WTC11 (cell line): ENCODE measurements at regions not wholly inside any gene's neighbourhood (a gene's known extent, or its start where the extent isn't known, plus 50 kb on each side); places are given as distances from the start of the nearest gene placed in this dataset.

Experiments
- ATAC-seq: fragments of 200-7000 bp; cut with Tn5 transposase; 2 replicates; pipeline ENCODE4 v1.10.0; 2021; ENCODE audit warnings: mild to moderate bottlenecking, moderate library complexity
- CTCF ChIA-PET: fragments of 300-600 bp; sonication (Branson Sonifier 250); formaldehyde crosslinking; loops from one replicate; lab custom pipeline; 2021; ENCODE audit warnings: antibody characterized with exemption; lab: Charles Lee
- POLR2A ChIA-PET: fragments of 350-600 bp; sonication (Branson Sonifier 250); formaldehyde crosslinking; loops from one replicate; lab custom pipeline; 2021; ENCODE audit warnings: antibody characterized with exemption; lab: Charles Lee
- DNase-seq: peaks from one replicate; pipeline ENCODE4 v3.0.0; 2021; ENCODE audit warnings: low spot score
- H3K27ac Mint-ChIP-seq: 2 replicates; pipeline ENCODE4 v1.8.0; 2021; ENCODE audit warnings: mixed read lengths
- H3K27me3 Mint-ChIP-seq: 2 replicates; pipeline ENCODE4 v1.8.0; 2021; ENCODE audit warnings: low read depth, mild to moderate bottlenecking, moderate library complexity, mixed read lengths
- H3K36me3 Mint-ChIP-seq: 2 replicates; pipeline ENCODE4 v1.8.0; 2021; ENCODE audit warnings: mixed read lengths
- H3K4me1 Mint-ChIP-seq: 2 replicates; pipeline ENCODE4 v1.8.0; 2022; ENCODE audit warnings: mixed read lengths
- H3K4me3 Mint-ChIP-seq: 2 replicates; pipeline ENCODE4 v1.8.0; 2021; ENCODE audit warnings: mild to moderate bottlenecking, moderate library complexity, mixed read lengths
- H3K9me3 Mint-ChIP-seq: 2 replicates; pipeline ENCODE4 v1.8.0; 2021; ENCODE audit warnings: mixed read lengths
- ATF2 ChIP-seq: sonication (generic); formaldehyde crosslinking; IDR thresholded peaks from 2 replicates; pipeline ENCODE4 v1.8.1; 2022; ENCODE audit warnings: low read depth, missing genetic modification reagents, borderline replicate concordance
- GRHL2 ChIP-seq: fragments of 250-450 bp; sonication (Bioruptor Pico); IDR thresholded peaks from 2 replicates; pipeline ENCODE4 v1.8.0; 2022; ENCODE audit warnings: mild to moderate bottlenecking, moderate library complexity; ENCODE audit not compliant: insufficient replicate concordance, severe bottlenecking
- HMGXB4 ChIP-seq: sonication (generic); formaldehyde crosslinking; IDR thresholded peaks from 2 replicates; pipeline ENCODE4 v1.8.1; 2023; ENCODE audit warnings: mild to moderate bottlenecking, moderate library complexity, missing genetic modification reagents
- KAT7 ChIP-seq: sonication (generic); formaldehyde crosslinking; IDR thresholded peaks from 2 replicates; pipeline ENCODE4 v1.8.1; 2023; ENCODE audit warnings: missing genetic modification reagents, mild to moderate bottlenecking, borderline replicate concordance
- MYBL2 ChIP-seq: sonication (generic); formaldehyde crosslinking; IDR thresholded peaks from 2 replicates; pipeline ENCODE4 v1.8.1; 2023; ENCODE audit warnings: mild to moderate bottlenecking, moderate library complexity, missing genetic modification reagents
- PRDM15 ChIP-seq: sonication (generic); formaldehyde crosslinking; IDR thresholded peaks from 2 replicates; pipeline ENCODE4 v1.8.0; 2022; ENCODE audit warnings: missing genetic modification reagents
- PRRX2 ChIP-seq: fragments of 250-450 bp; sonication (Bioruptor Pico); IDR thresholded peaks from 2 replicates; pipeline ENCODE4 v1.8.0; 2021; ENCODE audit warnings: mild to moderate bottlenecking
- STAT6 ChIP-seq: sonication (generic); formaldehyde crosslinking; conservative IDR thresholded peaks from 2 replicates; pipeline ENCODE4 v1.8.1; 2023; ENCODE audit warnings: mild to moderate bottlenecking, low read depth, missing genetic modification reagents, moderate library complexity
- USF2 ChIP-seq: sonication (generic); formaldehyde crosslinking; IDR thresholded peaks from 2 replicates; pipeline ENCODE4 v1.8.1; 2023; ENCODE audit warnings: mild to moderate bottlenecking, missing genetic modification reagents, moderate library complexity
- ZBTB21 ChIP-seq: sonication (generic); formaldehyde crosslinking; IDR thresholded peaks from 2 replicates; pipeline ENCODE4 v1.8.1; 2023; ENCODE audit warnings: mild to moderate bottlenecking, missing genetic modification reagents, borderline replicate concordance
- ZNF232 ChIP-seq: sonication (generic); formaldehyde crosslinking; IDR thresholded peaks from 2 replicates; pipeline ENCODE4 v1.8.0; 2022; ENCODE audit warnings: mild to moderate bottlenecking, missing genetic modification reagents
- ZNF263 ChIP-seq: sonication (generic); formaldehyde crosslinking; IDR thresholded peaks from 2 replicates; pipeline ENCODE4 v1.8.1; 2022; ENCODE audit warnings: low read depth, mild to moderate bottlenecking, moderate library complexity, missing genetic modification reagents
- ZNF532 ChIP-seq: fragments of 250-450 bp; sonication (Bioruptor Pico); IDR thresholded peaks from 2 replicates; pipeline ENCODE4 v1.9.0; 2021; ENCODE audit warnings: mild to moderate bottlenecking, borderline replicate concordance
- ZNF671 ChIP-seq: fragments of 250-450 bp; sonication (Bioruptor Pico); IDR thresholded peaks from 2 replicates; pipeline ENCODE4 v1.8.0; 2021; ENCODE audit warnings: mild to moderate bottlenecking
- TF ChIP-seq, protein P1 (sequence below): sonication (generic); formaldehyde crosslinking; IDR thresholded peaks from 2 replicates; pipeline ENCODE4 v1.8.0; 2022; ENCODE audit warnings: mild to moderate bottlenecking, missing genetic modification reagents
- TF ChIP-seq, protein P2 (sequence below): fragments of 250-450 bp; sonication (Bioruptor Pico); IDR thresholded peaks from 2 replicates; pipeline ENCODE4 v2.1.2; 2022; ENCODE audit warnings: mild to moderate bottlenecking, moderate library complexity

- no peak for TF ChIP-seq PRDM15 (CRISPR knock-in tag)
- no peak for TF ChIP-seq STAT6 (CRISPR knock-in tag)
- TF ChIP-seq HMGXB4, result no peak
- TF ChIP-seq ZNF232 (CRISPR knock-in tag), result no peak
- TF ChIP-seq MYBL2 (CRISPR knock-in tag), result no peak
- TF ChIP-seq ZNF263 (CRISPR knock-in tag), result no peak
- no peak for TF ChIP-seq GRHL2 (CRISPR knock-in tag)
- TF ChIP-seq PRRX2 (CRISPR knock-in tag), result no peak
- TF ChIP-seq ATF2 (CRISPR knock-in tag), result no peak
- no peak for TF ChIP-seq ZNF671
Measured at GRCh38 chr12:98352835-98353234, 162.6 kb upstream of the TMPO start (continued).

DNA sequence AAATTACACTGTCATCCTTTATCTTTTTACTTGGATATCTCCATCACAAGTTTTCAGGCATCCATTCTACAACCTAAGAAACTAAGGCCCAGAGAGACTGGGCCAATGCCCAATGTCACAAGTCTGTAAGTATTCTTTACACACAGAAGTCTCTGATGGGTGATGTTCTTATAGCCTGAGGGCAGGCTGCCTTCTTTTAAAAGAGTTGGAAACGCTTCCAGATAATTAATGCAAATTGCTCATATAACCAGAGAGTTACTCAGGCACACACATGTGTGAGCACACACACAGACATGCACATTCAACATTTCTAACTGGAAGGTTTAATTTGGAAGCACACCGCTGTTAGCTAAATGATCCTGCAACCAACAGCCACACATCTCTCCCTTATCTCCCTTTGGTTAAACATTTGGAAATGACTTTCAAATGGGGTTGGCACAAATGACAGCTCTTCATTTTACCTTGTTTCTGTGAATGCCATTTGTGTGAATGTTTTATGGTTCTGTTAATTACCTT lies 160.8 kb upstream of the TMPO start:
- no peak for DNase-seq
- H3K27me3 Mint-ChIP-seq, result no peaks in the 10 kb centered on the region
- no peak for ATAC-seq
- peaks cover 25% of the 10 kb centered on the region for H3K4me1 Mint-ChIP-seq
- no peaks in the 10 kb centered on the region for H3K36me3 Mint-ChIP-seq
- H3K4me3 Mint-ChIP-seq, result no peak overlapping the region
- CTCF ChIA-PET, result interaction anchor here (1.2 kb wide), 1 partner anchor 13 kb away, joined by 3 read pairs; no protein-coding TSS in a partner anchor
- POLR2A ChIA-PET, result no interaction called here
- H3K9me3 Mint-ChIP-seq, result no peaks in the 10 kb centered on the region
- no peak overlapping the region for H3K27ac Mint-ChIP-seq
- TF ChIP-seq KAT7 (CRISPR knock-in tag) (no peak), ZBTB21 (CRISPR knock-in tag) (no peak), ZNF263 (CRISPR knock-in tag) (no peak), USF2 (CRISPR knock-in tag) (no peak), ZNF532 (CRISPR knock-in tag) (no peak)
- TF ChIP-seq, protein P1, sequence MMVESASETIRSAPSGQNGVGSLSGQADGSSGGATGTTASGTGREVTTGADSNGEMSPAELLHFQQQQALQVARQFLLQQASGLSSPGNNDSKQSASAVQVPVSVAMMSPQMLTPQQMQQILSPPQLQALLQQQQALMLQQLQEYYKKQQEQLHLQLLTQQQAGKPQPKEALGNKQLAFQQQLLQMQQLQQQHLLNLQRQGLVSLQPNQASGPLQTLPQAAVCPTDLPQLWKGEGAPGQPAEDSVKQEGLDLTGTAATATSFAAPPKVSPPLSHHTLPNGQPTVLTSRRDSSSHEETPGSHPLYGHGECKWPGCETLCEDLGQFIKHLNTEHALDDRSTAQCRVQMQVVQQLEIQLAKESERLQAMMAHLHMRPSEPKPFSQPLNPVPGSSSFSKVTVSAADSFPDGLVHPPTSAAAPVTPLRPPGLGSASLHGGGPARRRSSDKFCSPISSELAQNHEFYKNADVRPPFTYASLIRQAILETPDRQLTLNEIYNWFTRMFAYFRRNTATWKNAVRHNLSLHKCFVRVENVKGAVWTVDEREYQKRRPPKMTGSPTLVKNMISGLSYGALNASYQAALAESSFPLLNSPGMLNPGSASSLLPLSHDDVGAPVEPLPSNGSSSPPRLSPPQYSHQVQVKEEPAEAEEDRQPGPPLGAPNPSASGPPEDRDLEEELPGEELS (CRISPR knock-in tag), result no peak
- TF ChIP-seq, protein P2, sequence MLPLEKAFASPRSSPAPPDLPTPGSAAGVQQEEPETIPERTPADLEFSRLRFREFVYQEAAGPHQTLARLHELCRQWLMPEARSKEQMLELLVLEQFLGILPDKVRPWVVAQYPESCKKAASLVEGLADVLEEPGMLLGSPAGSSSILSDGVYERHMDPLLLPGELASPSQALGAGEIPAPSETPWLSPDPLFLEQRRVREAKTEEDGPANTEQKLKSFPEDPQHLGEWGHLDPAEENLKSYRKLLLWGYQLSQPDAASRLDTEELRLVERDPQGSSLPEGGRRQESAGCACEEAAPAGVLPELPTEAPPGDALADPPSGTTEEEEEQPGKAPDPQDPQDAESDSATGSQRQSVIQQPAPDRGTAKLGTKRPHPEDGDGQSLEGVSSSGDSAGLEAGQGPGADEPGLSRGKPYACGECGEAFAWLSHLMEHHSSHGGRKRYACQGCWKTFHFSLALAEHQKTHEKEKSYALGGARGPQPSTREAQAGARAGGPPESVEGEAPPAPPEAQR (CRISPR knock-in tag), result no peak
